Hematopoietic multipotent progenitor cell treated with erythropoietin and hydrocortisone succinate and interleukin-3 and kit ligand, for 4 days (in vitro differentiated cells): ENCODE measurements at regions not wholly inside any gene's neighbourhood (a gene's known extent, or its start where the extent isn't known, plus 50 kb on each side); places are given as distances from the start of the nearest gene placed in this dataset.

ENCODE experiments used
- DNase-seq: peaks from one replicate; pipeline ENCODE4 v3.0.0-alpha.2; 2015

- no peak for DNase-seq
Observed at GRCh38 chr6:21970569-21971300, 326.1 kb downstream of the PRL start.

- peak; percentile 76 for DNase-seq
Observed at GRCh38 chr6:21971541-21971940, 325.3 kb downstream of the PRL start.

- DNase-seq: no peak
Observed at GRCh38 chr6:21972516-21972915, 324.3 kb downstream of the PRL start.

GRCh38 chr6:21977346-21977745 lies 319.5 kb downstream of the PRL start:
- DNase-seq: no peak

- DNase-seq: no peak
Observed at GRCh38 chr6:21981235-21981833, 315.5 kb downstream of the PRL start.

GRCh38 chr6:21984135-21984534 lies 312.7 kb downstream of the PRL start:
- no peak for DNase-seq

GRCh38 chr6:21984561-21984960 lies 312.3 kb downstream of the PRL start:
- DNase-seq: no peak

- DNase-seq: no peak
Observed at GRCh38 chr6:21985904-21986303, 310.9 kb downstream of the PRL start.

- DNase-seq: no peak
Observed at GRCh38 chr6:21986703-21987102, 310.1 kb downstream of the PRL start.

GRCh38 chr6:21987501-21987957 lies 309.3 kb downstream of the PRL start:
- DNase-seq: peak; percentile 68

GRCh38 chr6:21990577-21990976 lies 306.3 kb downstream of the PRL start:
- DNase-seq: no peak

- DNase-seq: peak; percentile 31
Observed at GRCh38 chr6:21992178-21992967, 304.5 kb downstream of the PRL start.

GRCh38 chr6:21993841-21994240 lies 303.0 kb downstream of the PRL start:
- DNase-seq: no peak

- peak; percentile 8 for DNase-seq
Observed at GRCh38 chr6:21994821-21995220, 302.0 kb downstream of the PRL start.

GRCh38 chr6:21995318-21995717 lies 301.5 kb downstream of the PRL start:
- no peak for DNase-seq

GRCh38 chr6:21996425-21997118 lies 300.3 kb downstream of the PRL start:
- DNase-seq: no peak

GRCh38 chr6:21997119-21998037 lies 299.5 kb downstream of the PRL start:
- DNase-seq: peak; percentile 27

GRCh38 chr6:21998582-21998981 lies 298.3 kb downstream of the PRL start:
- no peak for DNase-seq

GRCh38 chr6:21999012-21999528 lies 297.8 kb downstream of the PRL start:
- DNase-seq: no peak

- DNase-seq: no peak
Observed at GRCh38 chr6:21999741-22000140, 297.1 kb downstream of the PRL start.

GRCh38 chr6:22001396-22002027 lies 295.3 kb downstream of the PRL start:
- DNase-seq: no peak
